SK-N-SH treated with all-trans-retinoic acid at 6 μM for 48 hours (cell line): ENCODE measurements at regions not wholly inside any gene's neighbourhood (a gene's known extent, or its start where the extent isn't known, plus 50 kb on each side); places are given as distances from the start of the nearest gene placed in this dataset.
A peak's percentile ranks its signal among the peaks of the same experiment; 100 is the strongest.

Experiments
- ATAC-seq: fragments of 200-7000 bp; cut with Tn5 transposase; 3 replicates; pipeline ENCODE4 v1.9.1; 2020; ENCODE audit warnings: mild to moderate bottlenecking, moderate library complexity
- BACH2 ChIP-seq: fragments of 250-450 bp; sonication (Bioruptor Pico); IDR thresholded peaks from 2 replicates; pipeline ENCODE4 v1.9.0; 2021; ENCODE audit warnings: mild to moderate bottlenecking, borderline replicate concordance
- CREB5 ChIP-seq: fragments of 250-450 bp; sonication (Bioruptor Pico); IDR thresholded peaks from 2 replicates; pipeline ENCODE4 v1.5.1; 2020; ENCODE audit warnings: low read depth, mild to moderate bottlenecking, moderate library complexity
- CSDC2 ChIP-seq: fragments of 250-450 bp; sonication (Bioruptor Pico); IDR thresholded peaks from 2 replicates; pipeline ENCODE4 v1.5.0; 2020; ENCODE audit warnings: mild to moderate bottlenecking, moderate library complexity
- CSRNP3 ChIP-seq: fragments of 250-450 bp; sonication (Bioruptor Pico); IDR thresholded peaks from 2 replicates; pipeline ENCODE4 v1.5.1; 2021; ENCODE audit warnings: mild to moderate bottlenecking, moderate library complexity
- ESRRG ChIP-seq: fragments of 250-450 bp; sonication (Bioruptor Pico); IDR thresholded peaks from 2 replicates; pipeline ENCODE4 v1.6.1; 2021; ENCODE audit warnings: mild to moderate bottlenecking
- GLIS3 ChIP-seq: fragments of 250-450 bp; sonication (Bioruptor Pico); IDR thresholded peaks from 2 replicates; pipeline ENCODE4 v1.5.0; 2020; ENCODE audit warnings: mild to moderate bottlenecking, moderate library complexity
- ISL1 ChIP-seq: fragments of 250-450 bp; sonication (Bioruptor Pico); IDR thresholded peaks from 2 replicates; pipeline ENCODE4 v2.1.2; 2022; ENCODE audit warnings: mild to moderate bottlenecking, moderate library complexity
- OSR1 ChIP-seq: fragments of 250-450 bp; sonication (Bioruptor Pico); IDR thresholded peaks from 2 replicates; pipeline ENCODE4 v1.8.0; 2022; ENCODE audit warnings: moderate library complexity, mild to moderate bottlenecking, inconsistent platforms
- PPARA ChIP-seq: fragments of 250-450 bp; sonication (Bioruptor Pico); IDR thresholded peaks from 2 replicates; pipeline ENCODE4 v1.5.0; 2020; ENCODE audit warnings: mild to moderate bottlenecking, borderline replicate concordance
- RARB ChIP-seq: fragments of 250-450 bp; sonication (Bioruptor Pico); IDR thresholded peaks from 2 replicates; pipeline ENCODE4 v1.8.0; 2021; ENCODE audit warnings: mild to moderate bottlenecking, moderate library complexity
- SNAI2 ChIP-seq: fragments of 250-450 bp; sonication (Bioruptor Pico); IDR thresholded peaks from 2 replicates; pipeline ENCODE4 v1.5.0; 2020; ENCODE audit warnings: mild to moderate bottlenecking, moderate library complexity
- TCF4 ChIP-seq: fragments of 250-450 bp; sonication (Bioruptor Pico); IDR thresholded peaks from 2 replicates; pipeline ENCODE4 v1.8.0; 2021; ENCODE audit warnings: mild to moderate bottlenecking, moderate library complexity, borderline replicate concordance
- TOX ChIP-seq: fragments of 250-450 bp; sonication (Bioruptor Pico); IDR thresholded peaks from 2 replicates; pipeline ENCODE4 v1.8.0; 2021; ENCODE audit warnings: mild to moderate bottlenecking, moderate library complexity, borderline replicate concordance
- TSHZ2 ChIP-seq: fragments of 250-450 bp; sonication (Bioruptor Pico); IDR thresholded peaks from 2 replicates; pipeline ENCODE4 v1.5.0; 2020; ENCODE audit warnings: mild to moderate bottlenecking, moderate library complexity
- ZC3H10 ChIP-seq: fragments of 250-450 bp; sonication (Bioruptor Pico); IDR thresholded peaks from 2 replicates; pipeline ENCODE4 v1.5.1; 2021; ENCODE audit warnings: mild to moderate bottlenecking, moderate library complexity
- ZFP3 ChIP-seq: fragments of 250-450 bp; sonication (Bioruptor Pico); IDR thresholded peaks from 2 replicates; pipeline ENCODE4 v1.5.0; 2020; ENCODE audit warnings: mild to moderate bottlenecking, moderate library complexity
- ZNF565 ChIP-seq: fragments of 450-650 bp; formaldehyde crosslinking; conservative IDR thresholded peaks from 2 replicates; pipeline ENCODE4 v1.5.0; 2020; ENCODE audit warnings: low read depth, mild to moderate bottlenecking, moderate library complexity
- ZNF70 ChIP-seq: fragments of 450-650 bp; formaldehyde crosslinking; IDR thresholded peaks from 2 replicates; pipeline ENCODE4 v1.5.0; 2020; ENCODE audit warnings: mild to moderate bottlenecking, moderate library complexity
- ZNF8 ChIP-seq: fragments of 450-650 bp; formaldehyde crosslinking; IDR thresholded peaks from 2 replicates; pipeline ENCODE4 v1.5.0; 2020; ENCODE audit warnings: mild to moderate bottlenecking, moderate library complexity
- TF ChIP-seq, protein P1 (sequence below): fragments of 250-450 bp; sonication (Bioruptor Pico); IDR thresholded peaks from 2 replicates; pipeline ENCODE4 v1.8.0; 2021; ENCODE audit warnings: low read depth, mild to moderate bottlenecking, moderate library complexity, borderline replicate concordance
- TF ChIP-seq, protein P2 (sequence below): fragments of 250-450 bp; sonication (Bioruptor Pico); IDR thresholded peaks from 2 replicates; pipeline ENCODE4 v1.8.0; 2020; ENCODE audit warnings: mild to moderate bottlenecking, moderate library complexity, borderline replicate concordance

DNA sequence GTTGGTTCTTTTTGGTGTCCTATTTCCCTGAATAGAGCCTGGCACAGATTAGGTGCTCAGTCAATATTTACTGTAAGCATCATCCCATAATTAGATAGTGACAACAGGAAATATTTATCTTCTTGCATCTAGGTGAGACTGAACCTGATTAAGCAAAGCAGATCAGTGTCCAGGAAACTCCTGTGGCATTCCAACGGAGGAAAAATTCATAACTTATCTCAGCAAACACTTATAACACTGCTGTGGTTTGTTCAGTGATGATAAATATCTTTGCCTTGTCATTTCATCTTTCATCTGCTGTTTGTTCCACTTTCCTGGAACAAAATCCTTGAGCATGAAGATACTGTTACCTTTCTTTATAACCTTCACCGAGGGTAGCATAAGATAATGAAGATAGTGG is 1160.3 kb upstream of the AUTS2 start:
- TF ChIP-seq ISL1 (CRISPR knock-in tag) (no peak), CREB5 (CRISPR knock-in tag) (no peak), ESRRG (no peak), TSHZ2 (CRISPR knock-in tag) (no peak), TCF4 (CRISPR knock-in tag) (no peak), BACH2 (CRISPR knock-in tag) (no peak), ZNF565 (CRISPR knock-in tag) (no peak), SNAI2 (CRISPR knock-in tag) (no peak), ZNF70 (CRISPR knock-in tag) (no peak), CSDC2 (CRISPR knock-in tag) (no peak), ZNF8 (CRISPR knock-in tag) (no peak), OSR1 (no peak), ZC3H10 (CRISPR knock-in tag) (no peak), RARB (CRISPR knock-in tag) (no peak)
- TF ChIP-seq, protein P1, sequence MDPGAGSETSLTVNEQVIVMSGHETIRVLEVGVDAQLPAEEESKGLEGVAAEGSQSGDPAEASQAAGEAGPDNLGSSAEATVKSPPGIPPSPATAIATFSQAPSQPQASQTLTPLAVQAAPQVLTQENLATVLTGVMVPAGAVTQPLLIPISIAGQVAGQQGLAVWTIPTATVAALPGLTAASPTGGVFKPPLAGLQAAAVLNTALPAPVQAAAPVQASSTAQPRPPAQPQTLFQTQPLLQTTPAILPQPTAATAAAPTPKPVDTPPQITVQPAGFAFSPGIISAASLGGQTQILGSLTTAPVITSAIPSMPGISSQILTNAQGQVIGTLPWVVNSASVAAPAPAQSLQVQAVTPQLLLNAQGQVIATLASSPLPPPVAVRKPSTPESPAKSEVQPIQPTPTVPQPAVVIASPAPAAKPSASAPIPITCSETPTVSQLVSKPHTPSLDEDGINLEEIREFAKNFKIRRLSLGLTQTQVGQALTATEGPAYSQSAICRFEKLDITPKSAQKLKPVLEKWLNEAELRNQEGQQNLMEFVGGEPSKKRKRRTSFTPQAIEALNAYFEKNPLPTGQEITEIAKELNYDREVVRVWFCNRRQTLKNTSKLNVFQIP = no peak
- no peak for ATAC-seq

DNA sequence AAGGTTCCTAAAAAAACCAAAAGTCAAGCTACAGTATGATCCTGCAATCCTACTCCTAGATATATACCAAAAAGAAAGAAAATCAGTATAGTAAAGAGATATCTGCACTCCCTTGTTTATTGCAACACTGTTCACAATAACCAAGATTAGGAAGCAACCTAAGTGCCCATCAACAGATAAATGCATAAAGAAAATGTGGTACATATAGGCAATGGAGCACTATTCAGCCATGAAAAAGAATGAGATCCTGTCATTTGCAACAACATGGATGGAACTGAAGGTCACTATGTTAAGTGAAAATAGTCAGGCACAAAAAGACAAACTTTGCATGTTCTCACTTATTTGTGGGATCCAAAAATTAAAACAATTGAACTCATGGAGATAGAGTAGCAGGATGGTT is 1159.5 kb upstream of the AUTS2 start:
- ATAC-seq = no peak
- TF ChIP-seq SNAI2 (CRISPR knock-in tag) (no peak), ZFP3 (CRISPR knock-in tag) (no peak), CSRNP3 (CRISPR knock-in tag) (no peak), PPARA (no peak), TSHZ2 (CRISPR knock-in tag) (no peak), CREB5 (CRISPR knock-in tag) (no peak), OSR1 (no peak), GLIS3 (CRISPR knock-in tag) (no peak), ISL1 (CRISPR knock-in tag) (no peak), ZNF565 (CRISPR knock-in tag) (no peak), ZNF8 (CRISPR knock-in tag) (peak; percentile 92), ESRRG (no peak), TOX (no peak), ZNF70 (CRISPR knock-in tag) (0 out of 2 replicates have a peak, but pooled peaks have one; percentile 24)
- TF ChIP-seq, protein P2, sequence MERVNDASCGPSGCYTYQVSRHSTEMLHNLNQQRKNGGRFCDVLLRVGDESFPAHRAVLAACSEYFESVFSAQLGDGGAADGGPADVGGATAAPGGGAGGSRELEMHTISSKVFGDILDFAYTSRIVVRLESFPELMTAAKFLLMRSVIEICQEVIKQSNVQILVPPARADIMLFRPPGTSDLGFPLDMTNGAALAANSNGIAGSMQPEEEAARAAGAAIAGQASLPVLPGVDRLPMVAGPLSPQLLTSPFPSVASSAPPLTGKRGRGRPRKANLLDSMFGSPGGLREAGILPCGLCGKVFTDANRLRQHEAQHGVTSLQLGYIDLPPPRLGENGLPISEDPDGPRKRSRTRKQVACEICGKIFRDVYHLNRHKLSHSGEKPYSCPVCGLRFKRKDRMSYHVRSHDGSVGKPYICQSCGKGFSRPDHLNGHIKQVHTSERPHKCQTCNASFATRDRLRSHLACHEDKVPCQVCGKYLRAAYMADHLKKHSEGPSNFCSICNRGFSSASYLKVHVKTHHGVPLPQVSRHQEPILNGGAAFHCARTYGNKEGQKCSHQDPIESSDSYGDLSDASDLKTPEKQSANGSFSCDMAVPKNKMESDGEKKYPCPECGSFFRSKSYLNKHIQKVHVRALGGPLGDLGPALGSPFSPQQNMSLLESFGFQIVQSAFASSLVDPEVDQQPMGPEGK (CRISPR knock-in tag) = no peak
- TF ChIP-seq, protein P1 = no peak
